ENCODE measurements at regions not wholly inside any gene's neighbourhood (a gene's known extent, or its start where the extent isn't known, plus 50 kb on each side); places are given as distances from the start of the nearest gene placed in this dataset.

DNA sequence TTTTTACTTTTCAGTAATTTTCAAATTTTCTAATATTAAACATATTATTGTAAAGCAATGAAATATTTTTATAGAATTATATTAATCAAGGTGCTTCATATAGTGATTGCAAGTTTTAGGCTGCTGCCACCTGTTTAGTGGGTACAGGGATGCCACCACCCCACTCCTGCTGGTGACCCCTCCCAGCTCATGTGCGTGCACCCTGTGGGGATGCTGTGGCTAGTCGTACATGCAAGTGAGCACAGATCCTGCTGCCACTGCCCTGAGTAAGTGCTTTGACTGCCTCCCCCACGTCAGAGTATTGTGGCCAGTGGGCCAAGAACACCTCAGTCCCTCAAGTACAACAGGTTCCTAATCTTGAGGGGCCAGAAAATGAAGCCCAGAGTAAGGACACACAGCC lies 320.1 kb upstream of the DDI1 start:
- TF ChIP-seq PKNOX1 (IDR thresholded peaks at IDR 0.05) (no peak), SP1 (IDR thresholded peaks at IDR 0.05) (no peak), SUZ12 (IDR thresholded peaks at IDR 0.05) (no peak), FOXK2 (IDR thresholded peaks at IDR 0.05) (no peak), BHLHE40 (IDR thresholded peaks at IDR 0.05; ENCODE audit: borderline replicate concordance) (no peak), FOXM1 (IDR thresholded peaks at IDR 0.05; ENCODE audit: borderline replicate concordance) (no peak), CTBP1 (IDR thresholded peaks at IDR 0.05; ENCODE audit: borderline replicate concordance) (no peak), TARDBP (IDR thresholded peaks at IDR 0.05) (no peak), L3MBTL2 (conservative IDR thresholded peaks at IDR 0.05) (no peak), ELF4 (IDR thresholded peaks at IDR 0.05) (no peak), NFRKB (IDR thresholded peaks at IDR 0.05) (no peak), FOXA1 (IDR thresholded peaks at IDR 0.05) (no peak)
